Left kidney (tissue), 1 donor: ENCODE measurements at regions not wholly inside any gene's neighbourhood (a gene's known extent, or its start where the extent isn't known, plus 50 kb on each side); places are given as distances from the start of the nearest gene placed in this dataset.
"Not testable (repeated sequence)": the region's sequence is repeated elsewhere in the genome, so short reads cannot be mapped to it uniquely, and the experiment has no call there.

ENCODE experiments used
- DNase-seq: peaks from one replicate; pipeline ENCODE4 v3.0.0-alpha.2; 2013

- DNase-seq: no peak
Measured at GRCh38 chr1:234920136-234920842, 208.3 kb downstream of the TOMM20 start.

- no peak for DNase-seq
Measured at GRCh38 chr1:234918961-234919761, 209.5 kb downstream of the TOMM20 start.

DNA sequence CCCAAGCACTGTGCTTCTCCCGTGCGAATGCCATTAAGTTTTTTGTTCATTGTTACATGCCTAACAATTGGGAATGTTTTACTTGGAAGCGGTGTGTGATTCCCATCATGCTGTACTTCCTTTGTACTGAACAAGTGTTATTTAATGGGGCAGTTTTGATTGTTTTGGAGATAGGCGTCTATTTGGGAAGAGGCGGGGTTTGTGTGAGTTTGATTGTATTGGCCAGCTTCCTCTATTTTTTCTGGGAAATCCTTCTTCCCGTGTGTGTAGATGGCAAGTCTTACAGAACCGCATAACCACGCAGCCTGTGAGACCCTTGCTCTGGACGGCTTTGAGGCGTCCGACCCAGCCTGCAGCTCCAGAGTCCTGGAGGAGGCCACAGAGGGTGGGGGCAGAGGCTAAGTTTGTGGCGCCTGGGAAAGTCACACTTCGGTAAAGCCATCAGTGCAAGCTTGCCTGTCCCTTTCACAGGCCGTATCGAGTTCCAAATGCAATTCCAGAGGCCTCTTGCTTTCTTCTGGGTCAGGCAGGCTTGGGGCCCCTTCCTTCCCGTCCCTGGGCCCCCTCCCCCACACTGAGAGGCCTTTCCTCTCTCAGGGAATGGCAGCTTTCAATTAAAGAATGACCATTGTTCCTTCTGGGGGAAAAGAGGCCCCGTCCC, 210.3 kb downstream of the TOMM20 start:
- peak; percentile 75 for DNase-seq

DNA sequence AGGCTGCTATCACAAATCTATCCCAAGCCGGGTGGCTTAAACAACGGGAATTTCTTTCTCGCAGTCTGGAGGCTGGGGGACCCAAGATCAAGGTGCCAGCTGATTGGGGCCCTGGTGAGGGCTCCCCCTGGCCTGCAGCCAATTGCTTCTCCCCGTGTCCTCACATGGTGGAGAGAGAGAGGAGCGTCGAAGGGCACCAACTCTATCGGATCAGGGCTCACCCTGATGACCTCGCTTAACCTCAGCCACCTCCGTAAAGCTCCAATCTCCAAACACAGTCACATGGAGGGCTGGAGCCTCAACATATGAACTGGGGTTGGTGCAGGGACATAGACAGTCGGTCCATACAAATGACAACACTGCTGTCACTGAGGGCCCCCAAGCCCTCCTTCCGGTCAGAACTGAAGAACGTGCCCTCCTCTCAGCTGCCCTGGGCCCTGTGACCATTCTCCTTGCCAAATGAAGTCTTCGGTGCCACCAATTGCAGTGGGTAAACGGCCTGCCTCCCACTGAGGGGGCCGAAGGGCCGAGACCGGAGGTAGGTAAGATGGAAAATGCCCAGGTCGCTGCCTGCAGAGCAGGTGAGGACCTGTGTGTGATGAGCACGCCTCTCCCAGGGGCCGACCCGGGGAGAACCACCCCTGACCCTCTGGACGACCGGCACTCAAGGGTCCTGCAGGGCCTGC, 211.0 kb downstream of the TOMM20 start:
- no peak for DNase-seq

DNA sequence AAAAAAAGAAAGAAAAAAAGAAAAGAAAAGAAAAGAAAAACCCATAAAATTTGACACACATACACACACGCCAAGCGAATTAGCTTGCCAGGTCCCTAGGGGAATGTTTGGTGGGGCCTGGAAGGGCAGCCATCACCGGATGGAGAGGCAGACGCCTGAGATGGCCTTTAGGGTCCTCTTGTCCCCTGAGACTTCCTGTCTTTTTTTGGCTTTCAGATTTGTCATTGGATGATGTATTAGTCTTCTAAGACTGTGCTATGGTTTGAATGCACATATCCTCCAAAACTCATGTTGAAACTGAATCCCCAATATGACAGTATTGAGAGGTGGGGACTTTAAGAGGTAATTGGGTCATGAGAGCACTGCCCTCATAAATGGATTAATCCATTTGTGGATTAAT, 211.8 kb downstream of the TOMM20 start:
- no peak for DNase-seq

DNA sequence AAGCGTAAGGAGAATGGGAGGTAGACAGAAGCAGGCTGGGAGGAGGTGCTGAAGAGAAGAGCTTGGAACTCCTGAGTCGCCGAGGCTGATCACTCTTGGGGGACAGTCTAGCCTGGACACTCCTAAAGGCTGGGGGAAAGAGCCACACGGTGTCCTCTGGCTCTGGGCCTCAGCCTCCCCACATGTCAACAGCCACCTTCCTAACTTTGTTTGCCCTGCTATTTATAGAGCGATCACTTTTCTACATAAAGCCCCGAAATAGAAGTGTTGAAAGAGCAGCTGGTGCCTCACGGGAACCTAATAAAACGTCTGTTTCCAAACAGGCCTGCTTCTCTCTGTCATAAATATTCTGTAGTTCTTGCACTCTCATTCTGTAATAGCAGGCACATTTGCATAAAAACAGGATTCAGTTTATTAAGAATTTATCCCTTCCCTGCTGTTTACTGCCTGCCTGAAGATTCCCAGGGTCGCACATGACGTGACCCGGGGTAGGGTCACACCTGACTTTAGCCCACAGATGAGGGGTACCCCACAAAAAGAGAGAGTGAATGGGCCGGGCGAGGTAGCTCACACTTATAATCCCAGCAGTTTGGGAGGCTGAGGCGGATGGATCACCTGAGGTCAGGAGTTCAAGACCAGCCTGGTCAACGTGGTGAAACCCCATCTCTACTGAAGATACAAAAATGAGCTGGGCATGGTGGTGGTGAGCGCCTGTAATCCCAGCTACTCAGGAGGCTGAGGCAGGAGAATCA, 212.5 kb downstream of the TOMM20 start:
- DNase-seq: no peak

DNA sequence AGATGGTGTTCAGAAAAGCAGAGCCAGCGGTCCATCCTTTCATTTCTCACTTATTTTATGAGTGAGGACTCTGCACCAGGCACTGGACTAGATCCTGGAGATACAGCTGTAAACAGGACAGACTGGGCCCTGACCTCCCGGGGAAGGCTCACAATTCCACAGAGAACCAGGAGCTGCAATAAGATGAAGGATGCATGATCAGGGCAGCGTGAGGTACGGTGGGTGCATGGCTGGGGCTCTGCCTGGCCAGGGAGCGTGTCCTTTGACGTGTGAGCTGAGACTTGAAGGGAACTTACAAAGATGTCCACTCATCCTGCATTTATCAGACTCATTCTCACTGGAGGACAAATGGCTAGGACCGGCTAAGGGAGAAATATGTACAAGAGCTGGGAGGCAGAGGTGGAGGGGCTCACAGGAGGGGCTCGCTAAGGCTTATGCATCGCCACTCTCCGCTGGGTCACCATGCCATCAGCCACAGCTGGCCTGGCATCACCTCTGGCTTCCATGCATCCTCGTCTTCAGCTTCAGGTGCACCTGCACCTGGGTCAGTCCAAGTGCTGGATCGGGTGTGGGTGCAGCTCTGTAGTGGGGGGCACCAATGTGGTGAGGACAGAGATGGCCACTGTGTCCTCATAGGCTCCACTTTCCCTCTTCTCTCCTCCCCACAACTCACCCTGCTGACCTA, 213.9 kb downstream of the TOMM20 start:
- no peak for DNase-seq

- no peak for DNase-seq
Measured at GRCh38 chr1:234913771-234914170, 214.9 kb downstream of the TOMM20 start.

DNA sequence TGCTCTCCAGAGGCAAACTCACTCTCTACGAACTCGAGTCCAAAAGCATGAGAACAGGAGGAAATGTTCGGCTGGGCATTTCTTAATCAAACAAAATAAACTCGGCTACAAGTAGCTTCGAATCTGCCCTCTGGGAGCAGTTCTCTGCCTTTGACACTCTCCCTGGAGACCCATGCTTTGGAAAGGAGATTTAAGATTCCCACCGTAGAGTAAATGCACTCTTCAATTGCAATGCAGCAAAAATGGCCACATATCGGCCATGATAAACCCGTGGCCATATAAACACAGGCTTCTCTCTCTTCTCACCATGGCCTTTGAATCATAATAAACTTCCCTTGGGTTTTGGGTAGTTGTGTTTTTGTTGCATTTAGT, 215.4 kb downstream of the TOMM20 start:
- no peak for DNase-seq

- no peak for DNase-seq
Measured at GRCh38 chr1:234912548-234913277, 215.9 kb downstream of the TOMM20 start.

DNA sequence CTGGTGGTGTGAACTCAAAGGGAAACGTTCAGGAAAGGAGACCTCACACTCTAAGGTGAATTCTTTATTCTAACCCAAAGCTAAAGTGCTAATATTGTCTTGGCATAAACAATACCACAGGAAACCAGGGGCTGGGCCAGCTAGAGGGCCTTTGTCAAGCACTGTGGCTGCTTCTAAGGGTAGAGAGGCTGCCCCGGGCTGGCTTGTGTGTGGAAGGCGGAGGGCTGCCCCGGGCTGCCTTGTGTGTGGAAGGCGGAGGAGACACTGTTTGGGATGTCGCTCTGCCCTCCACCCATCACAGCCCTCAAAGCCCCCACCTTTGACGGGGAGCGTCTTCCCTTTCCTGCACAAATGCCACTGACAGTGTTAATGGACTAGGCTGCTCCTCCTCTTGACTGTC, 216.8 kb downstream of the TOMM20 start:
- DNase-seq: no peak

DNA sequence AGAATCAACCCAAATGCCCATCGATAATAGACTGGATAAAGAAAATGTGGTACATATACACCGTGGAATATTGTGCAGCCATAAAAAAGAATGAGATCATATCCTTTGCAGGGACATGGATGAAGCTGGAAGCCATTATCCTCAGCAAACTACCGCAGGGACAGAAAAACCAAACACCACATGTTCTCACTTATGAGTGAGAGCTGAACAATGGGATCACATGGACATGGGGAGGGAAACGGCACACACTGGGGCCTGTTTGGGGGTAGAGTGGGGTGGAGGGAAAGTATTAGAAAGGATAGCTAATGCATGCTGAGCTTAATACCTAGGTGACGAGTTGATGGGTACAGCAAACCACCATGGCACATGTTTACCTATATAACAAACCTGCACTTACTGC, 217.5 kb downstream of the TOMM20 start:
- DNase-seq: not testable (repeated sequence)

DNA sequence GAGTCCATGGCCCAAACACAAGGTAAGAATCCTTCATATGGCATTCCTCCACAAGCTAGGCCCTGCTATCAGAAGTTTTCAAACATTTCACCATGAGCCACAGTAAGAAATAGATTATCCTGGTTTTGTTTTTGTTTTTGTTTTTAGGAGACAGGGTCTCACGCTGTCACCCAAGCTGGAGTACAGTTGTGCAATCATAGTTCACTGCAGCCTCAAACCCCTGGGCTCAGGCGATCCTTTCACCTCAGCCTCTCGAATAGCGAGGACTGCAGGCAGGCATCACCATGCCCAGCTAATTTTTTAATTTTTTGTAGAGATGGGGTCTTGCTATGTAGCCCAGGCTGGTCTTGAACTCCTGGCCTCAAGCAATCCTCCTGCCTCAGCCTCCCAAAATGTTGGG, 218.8 kb downstream of the TOMM20 start:
- no peak for DNase-seq

DNA sequence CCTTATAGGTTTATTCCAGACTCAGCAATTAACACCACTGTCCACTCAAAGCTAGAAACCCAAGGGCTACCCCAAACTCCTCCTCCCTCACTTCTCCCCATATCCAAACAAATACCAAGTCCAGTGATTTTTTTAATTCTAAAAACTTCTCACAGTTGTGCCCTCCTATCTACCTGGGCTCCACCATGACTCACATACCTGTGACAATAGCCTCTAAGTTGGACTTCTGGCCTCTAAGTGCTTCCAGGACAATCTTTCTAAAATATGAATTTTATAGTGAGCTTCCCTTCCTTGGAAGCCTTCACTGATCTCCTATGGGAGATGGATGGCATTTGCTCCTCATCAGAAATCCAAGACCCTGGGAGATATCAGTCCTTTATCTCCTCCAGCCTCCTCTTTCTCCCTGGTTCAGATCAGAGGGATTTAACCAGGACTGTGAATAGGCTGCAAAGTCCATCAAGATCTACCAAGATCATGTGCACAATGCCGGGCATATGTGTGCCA, 219.3 kb downstream of the TOMM20 start:
- DNase-seq: no peak

DNA sequence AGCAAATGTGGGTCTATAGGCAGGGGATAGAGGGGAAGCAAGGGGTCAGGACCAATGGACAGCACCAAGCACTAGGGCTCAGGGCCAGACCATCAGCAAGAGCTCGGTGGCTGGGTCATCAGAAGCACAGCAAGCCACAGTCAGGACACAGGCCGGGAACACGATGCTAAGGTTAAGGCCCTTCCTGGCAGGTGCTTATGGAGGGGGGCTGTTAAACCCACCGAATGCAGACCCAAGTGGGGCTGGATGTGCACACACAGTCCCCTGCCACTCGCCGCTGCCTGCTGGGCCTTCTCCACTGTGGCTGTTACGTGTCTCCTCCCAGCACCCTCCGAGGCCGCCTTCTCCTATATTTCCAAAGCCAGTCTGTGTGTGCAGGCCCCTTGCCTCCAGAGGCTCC, 220.1 kb downstream of the TOMM20 start:
- no peak for DNase-seq

GRCh38 chr1:234907940-234908405, 220.7 kb downstream of the TOMM20 start:
- peak; percentile 65 for DNase-seq

DNA sequence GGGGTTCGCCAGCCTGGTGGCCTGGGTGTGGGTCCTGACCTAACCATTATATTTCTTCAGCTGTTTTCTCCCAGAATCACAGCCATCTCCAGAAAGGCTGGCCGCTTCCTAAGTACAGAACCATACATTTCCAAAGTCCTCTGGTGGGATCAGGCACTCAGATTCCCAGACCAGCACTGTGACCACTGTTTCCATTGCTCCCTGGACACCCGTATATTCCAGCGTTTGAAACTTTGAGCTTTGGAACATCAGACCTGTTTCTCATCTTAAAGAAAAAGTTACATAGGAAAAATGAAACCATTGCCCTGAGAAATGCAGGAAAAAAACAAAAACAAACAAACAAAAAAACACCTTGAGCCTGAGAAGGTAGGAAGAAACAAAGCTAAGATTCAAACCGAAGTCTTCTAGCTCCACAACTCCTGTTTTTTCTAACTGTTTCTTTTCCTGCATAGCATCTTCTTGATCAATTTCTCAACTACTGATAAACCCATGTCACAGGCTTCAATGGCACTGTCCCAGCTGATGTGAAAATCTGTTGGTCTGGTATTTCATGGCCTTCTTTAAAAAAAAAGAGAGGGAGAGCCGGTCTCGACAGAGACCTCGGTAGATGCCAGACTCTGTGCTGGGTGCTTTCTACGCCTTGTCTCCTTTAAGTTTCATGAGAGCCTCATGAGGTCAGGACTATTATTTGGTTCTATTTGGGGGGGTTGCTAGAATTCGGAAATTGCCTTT, 221.3 kb downstream of the TOMM20 start:
- no peak for DNase-seq

- no peak for DNase-seq
Measured at GRCh38 chr1:234906654-234907053, 222.0 kb downstream of the TOMM20 start.

DNA sequence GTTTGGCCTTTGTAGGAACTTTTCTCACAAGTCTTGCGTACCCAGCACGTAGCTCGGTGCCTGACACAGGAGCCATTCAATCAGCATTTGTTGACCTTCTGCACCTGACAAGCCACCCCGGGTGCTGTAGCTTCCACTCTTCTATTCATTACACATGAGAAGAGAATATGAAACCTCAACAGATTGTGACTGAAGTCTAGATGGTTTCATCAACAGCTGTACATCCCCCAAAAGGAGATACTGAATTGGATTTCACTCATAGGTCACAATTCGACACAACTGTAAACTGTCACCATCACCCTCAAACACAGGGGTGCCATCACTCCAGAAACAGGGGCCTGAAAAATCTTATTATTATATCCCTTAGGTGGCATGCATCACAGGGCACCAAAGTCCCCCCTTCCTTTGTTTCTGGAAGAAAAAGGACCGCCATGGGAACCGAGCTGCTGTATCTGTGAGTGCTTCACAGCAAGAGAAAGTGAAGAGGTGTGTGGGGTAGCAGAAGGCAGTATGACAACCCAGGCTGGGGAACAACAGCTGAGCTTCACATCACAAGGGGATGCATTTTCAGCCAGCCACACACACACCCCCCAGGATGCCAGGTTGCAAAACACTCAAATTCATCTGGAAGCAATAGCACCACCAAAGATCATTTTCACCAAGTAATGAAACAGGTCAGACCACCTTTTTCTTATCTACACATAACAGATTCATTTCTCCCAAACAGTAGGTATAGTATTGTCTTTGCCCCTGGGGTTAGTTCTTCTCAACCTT, 225.7 kb downstream of the TOMM20 start:
- no peak for DNase-seq
